ENCODE measurements at regions not wholly inside any gene's neighbourhood (a gene's known extent, or its start where the extent isn't known, plus 50 kb on each side); places are given as distances from the start of the nearest gene placed in this dataset.

GRCh38 chr6:167569041-167569805 lies 244.3 kb downstream of the TTLL2 start:
- ChIA-PET POLR2A (no interaction called here), CTCF (no interaction called here)
- Histone ChIP-seq H3K36me3 (replicated peaks in 1 of 2; ENCODE audit: control insufficient read depth in 1 of 2, insufficient read depth in 2 of 2, low read length in 1 of 2) (no peaks in the 10 kb centered on the region), H3K79me2 (ENCODE audit: insufficient read depth) (no peaks in the 10 kb centered on the region), H4K20me1 (ENCODE audit: insufficient read depth) (no peaks in the 10 kb centered on the region), H2AFZ (ENCODE audit: low read depth) (no peak overlapping the region), H3K27me3 (ENCODE audit: insufficient read depth) (no peaks in the 10 kb centered on the region), H3K27ac (ENCODE audit: low read depth in 2 of 2, low read length in 1 of 2) (no peak overlapping the region), H3K4me3 (ENCODE audit: low read depth in 2 of 2, low read length in 1 of 2) (no peak overlapping the region), H3F3A (replicated peaks; ENCODE audit: insufficient read depth) (no peaks in the 10 kb centered on the region), H3K4me1 (ENCODE audit: control insufficient read depth in 1 of 2, insufficient read depth in 2 of 2, low read depth in 1 of 2, low read length in 1 of 2) (no peaks in the 10 kb centered on the region; a peak in 1 of 4 replicates), H3K9me2 (no peaks in the 10 kb centered on the region), H3K9ac (no peak overlapping the region), H3K9me3 (no peaks in the 10 kb centered on the region), H3K4me2 (no peak overlapping the region)
- TF ChIP-seq MXI1 (IDR thresholded peaks at IDR 0.05; ENCODE audit: low read depth, low read length) = no peak
- TF ChIP-seq RCOR1 (IDR thresholded peaks at IDR 0.05; ENCODE audit: low read length) = no peak
- no peak for TF ChIP-seq RXRA (IDR thresholded peaks at IDR 0.05; ENCODE audit: borderline replicate concordance, low read depth)
- TF ChIP-seq FOXM1 (IDR thresholded peaks at IDR 0.05; ENCODE audit: low read depth) = no peak
- TF ChIP-seq NFIC (IDR thresholded peaks at IDR 0.05; ENCODE audit: borderline replicate concordance) = no peak
- no peak for TF ChIP-seq JUND (IDR thresholded peaks at IDR 0.05)
- no peak for TF ChIP-seq YY1 (IDR thresholded peaks at IDR 0.05; ENCODE audit: low read depth)
- no peak for TF ChIP-seq MEF2A (IDR thresholded peaks at IDR 0.05; ENCODE audit: borderline replicate concordance, low read depth)
- no peak for TF ChIP-seq USF2 (IDR thresholded peaks at IDR 0.05; ENCODE audit: borderline replicate concordance, low read depth, low read length)
- TF ChIP-seq FOSL2 (IDR thresholded peaks at IDR 0.05; ENCODE audit: borderline replicate concordance, low read depth) = no peak
- no peak for TF ChIP-seq TCF12 (IDR thresholded peaks at IDR 0.05)
- TF ChIP-seq ZBTB33 (IDR thresholded peaks at IDR 0.05; ENCODE audit: borderline replicate concordance, low read depth) = no peak
- TF ChIP-seq IRF3 (IDR thresholded peaks at IDR 0.05; ENCODE audit: low read depth, low read length) = no peak
- WGBS (ENCODE audit: low lambda C conversion rate) = 66% methylated on average over 31 of the region's 31 CpGs
- no peak for DNase-seq

GRCh38 chr6:167569879-167570278 lies 245.0 kb downstream of the TTLL2 start:
- H2AFZ ChIP-seq (ENCODE audit: low read depth) = no peak overlapping the region
- no peaks in the 10 kb centered on the region for H3K36me3 ChIP-seq (replicated peaks in 1 of 2; ENCODE audit: control insufficient read depth in 1 of 2, insufficient read depth in 2 of 2, low read length in 1 of 2)
- H3K4me2 ChIP-seq = no peak overlapping the region
- no peaks in the 10 kb centered on the region for H3K27me3 ChIP-seq (ENCODE audit: insufficient read depth)
- H3K4me1 ChIP-seq (ENCODE audit: control insufficient read depth in 1 of 2, insufficient read depth in 2 of 2, low read depth in 1 of 2, low read length in 1 of 2) = no peaks in the 10 kb centered on the region; a peak in 1 of 4 replicates
- H3K79me2 ChIP-seq (ENCODE audit: insufficient read depth) = no peaks in the 10 kb centered on the region
- no peaks in the 10 kb centered on the region for H3K9me3 ChIP-seq
- no peak overlapping the region for H3K4me3 ChIP-seq (ENCODE audit: low read depth in 2 of 2, low read length in 1 of 2)
- no peak overlapping the region for H3K9ac ChIP-seq
- TF ChIP-seq PBX3 (IDR thresholded peaks at IDR 0.05) (no peak), MAX (IDR thresholded peaks at IDR 0.05; ENCODE audit: low read depth) (no peak), RAD21 (IDR thresholded peaks at IDR 0.05; ENCODE audit: low read length) (no peak), NFIC (IDR thresholded peaks at IDR 0.05; ENCODE audit: borderline replicate concordance) (no peak), MXI1 (IDR thresholded peaks at IDR 0.05; ENCODE audit: low read depth, low read length) (no peak), RCOR1 (IDR thresholded peaks at IDR 0.05; ENCODE audit: low read length) (no peak), RXRA (IDR thresholded peaks at IDR 0.05; ENCODE audit: borderline replicate concordance, low read depth) (no peak), USF1 (IDR thresholded peaks at IDR 0.05; ENCODE audit: borderline replicate concordance, low read depth) (no peak), SIN3A (IDR thresholded peaks at IDR 0.05; ENCODE audit: borderline replicate concordance, low read depth, low read length) (no peak), YY1 (IDR thresholded peaks at IDR 0.05; ENCODE audit: low read depth) (no peak), EP300 (IDR thresholded peaks at IDR 0.05; ENCODE audit: borderline replicate concordance in 1 of 2, low read depth in 1 of 2, low read length in 1 of 2) (no peak), FOSL2 (IDR thresholded peaks at IDR 0.05; ENCODE audit: borderline replicate concordance, low read depth) (no peak)
- H3F3A ChIP-seq (replicated peaks; ENCODE audit: insufficient read depth) = no peaks in the 10 kb centered on the region
- H4K20me1 ChIP-seq (ENCODE audit: insufficient read depth) = no peaks in the 10 kb centered on the region
- ChIA-PET CTCF (no interaction called here), POLR2A (no interaction called here)
- DNase-seq = no peak
- H3K27ac ChIP-seq (ENCODE audit: low read depth in 2 of 2, low read length in 1 of 2) = no peak overlapping the region
- WGBS (ENCODE audit: low lambda C conversion rate) = 58% methylated on average over 9 of the region's 14 CpGs
- H3K9me2 ChIP-seq = no peaks in the 10 kb centered on the region

Data from SK-N-SH (cell line).